ENCODE measurements at regions not wholly inside any gene's neighbourhood (a gene's known extent, or its start where the extent isn't known, plus 50 kb on each side); places are given as distances from the start of the nearest gene placed in this dataset.
A peak's percentile ranks its signal among the peaks of the same experiment; 100 is the strongest.

DNA sequence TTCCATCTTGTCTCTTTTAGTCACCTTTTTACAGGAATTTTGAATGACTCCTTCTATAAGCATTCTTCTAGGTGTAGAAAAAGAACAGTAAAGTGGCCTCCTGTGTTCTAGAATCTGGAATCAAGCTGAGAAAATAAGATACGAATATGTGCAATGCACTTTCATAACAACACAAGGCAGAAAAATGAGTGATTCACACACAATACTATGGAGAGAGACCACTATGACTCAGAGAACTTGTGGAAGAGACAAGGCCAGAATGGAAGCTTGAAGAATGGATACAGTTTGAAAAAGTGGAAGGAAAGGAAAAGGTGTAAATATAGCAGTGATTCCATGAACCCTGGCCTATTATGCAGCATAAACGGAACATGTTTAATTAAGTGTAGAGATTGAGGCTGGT, 57.1 kb upstream of the SAMSN1 start:
- no peak for DNase-seq

DNA sequence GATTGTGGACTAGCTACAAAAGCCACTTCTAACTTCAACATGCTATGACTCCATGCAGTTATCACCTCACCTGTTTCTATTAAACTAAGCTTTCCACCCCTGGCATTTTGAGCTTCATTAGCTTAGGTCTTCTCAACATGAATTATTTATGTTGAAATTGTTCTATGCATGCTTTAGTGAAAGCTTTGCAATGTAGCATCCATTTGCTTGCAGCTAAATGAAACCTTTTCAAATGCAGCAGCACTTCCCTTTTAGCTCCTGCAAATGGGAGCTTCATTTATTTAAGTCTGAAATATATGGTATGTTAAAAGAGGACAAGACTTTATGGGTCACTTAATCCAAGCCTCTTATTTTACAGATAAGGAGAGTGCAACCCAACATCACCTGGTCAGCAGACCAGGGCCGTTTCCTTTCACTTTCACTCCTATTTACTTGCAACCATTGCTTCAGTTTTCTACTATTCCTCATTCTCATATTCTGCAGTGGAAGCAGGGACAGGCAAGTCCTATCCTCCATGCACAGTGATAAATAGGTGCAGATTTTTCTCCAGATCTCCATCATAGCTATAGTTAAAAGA, 56.4 kb upstream of the SAMSN1 start:
- peak; percentile 15 for DNase-seq

GRCh38 chr21:14600569-14601297, 54.6 kb upstream of the SAMSN1 start:
- DNase-seq = no peak

DNA sequence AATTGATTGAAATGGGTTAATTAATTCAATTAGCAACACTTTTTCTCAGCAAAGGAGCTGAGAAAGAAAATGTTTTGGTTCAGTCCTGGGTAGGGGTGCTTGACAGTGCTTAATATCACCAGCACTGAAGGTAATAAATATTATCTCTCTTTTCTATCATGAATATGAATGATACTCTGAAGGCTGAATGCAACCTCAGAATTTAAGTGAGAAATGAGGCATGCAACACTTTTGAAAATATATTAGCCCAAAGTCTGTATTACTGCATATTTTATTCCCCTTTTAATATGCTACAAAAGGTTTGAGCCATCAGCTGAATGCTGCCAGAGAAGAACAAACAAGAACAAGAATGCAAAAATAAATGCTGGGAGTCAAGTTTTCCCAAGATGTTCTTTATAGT, 52.0 kb upstream of the SAMSN1 start:
- DNase-seq = no peak

Measured in CD4-positive, alpha-beta T cell treated with Interleukin-12 subunit alpha and Interleukin-12 subunit beta, for 1 hour (primary cell).